GM21515 (cell line): ENCODE measurements at regions not wholly inside any gene's neighbourhood (a gene's known extent, or its start where the extent isn't known, plus 50 kb on each side); places are given as distances from the start of the nearest gene placed in this dataset.
A peak's percentile ranks its signal among the peaks of the same experiment; 100 is the strongest.

Experiments
- ATAC-seq: cut with Tn5 transposase; IDR thresholded peaks from one replicate; pipeline ENCODE4 v1.9.1; 2021; ENCODE audit not compliant: unreplicated experiment

DNA sequence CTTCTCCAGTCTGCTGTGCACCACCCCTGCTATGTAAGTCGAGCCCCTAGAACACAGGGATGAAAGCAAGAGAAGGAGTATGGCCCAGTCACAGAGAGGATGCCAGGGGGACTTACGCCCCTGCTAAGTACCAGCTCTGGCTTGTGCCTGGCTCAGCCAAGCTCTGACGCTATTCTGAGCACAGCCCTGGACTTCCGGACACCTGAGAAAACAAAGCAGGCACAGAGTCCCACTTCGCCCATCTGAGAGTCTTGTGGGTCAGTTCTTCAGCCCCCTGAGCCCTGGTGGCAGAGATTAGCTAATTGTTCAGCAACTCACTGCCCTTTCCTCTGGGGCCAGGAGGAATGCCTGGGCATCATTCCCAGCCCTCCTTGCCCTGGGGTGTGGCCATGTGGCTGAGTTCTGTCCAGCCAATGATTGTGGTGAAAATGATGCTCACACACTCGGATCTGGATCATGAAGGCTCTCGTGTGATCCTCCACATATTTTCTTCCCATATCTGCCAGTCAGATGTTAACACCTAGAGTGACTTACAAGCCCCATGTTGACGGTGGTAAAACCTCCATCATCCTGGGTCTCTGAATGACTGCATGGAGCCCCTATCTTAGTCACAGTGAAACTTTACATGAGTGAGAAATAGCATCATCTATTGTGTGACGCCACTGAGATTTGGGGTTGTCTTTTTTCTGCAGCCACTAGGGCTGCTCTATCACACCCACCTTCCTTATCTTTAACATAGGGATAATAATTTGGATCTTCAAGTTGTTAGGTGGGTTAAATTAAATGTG lies 105.7 kb downstream of the TPRA1 start:
- no peak for ATAC-seq

DNA sequence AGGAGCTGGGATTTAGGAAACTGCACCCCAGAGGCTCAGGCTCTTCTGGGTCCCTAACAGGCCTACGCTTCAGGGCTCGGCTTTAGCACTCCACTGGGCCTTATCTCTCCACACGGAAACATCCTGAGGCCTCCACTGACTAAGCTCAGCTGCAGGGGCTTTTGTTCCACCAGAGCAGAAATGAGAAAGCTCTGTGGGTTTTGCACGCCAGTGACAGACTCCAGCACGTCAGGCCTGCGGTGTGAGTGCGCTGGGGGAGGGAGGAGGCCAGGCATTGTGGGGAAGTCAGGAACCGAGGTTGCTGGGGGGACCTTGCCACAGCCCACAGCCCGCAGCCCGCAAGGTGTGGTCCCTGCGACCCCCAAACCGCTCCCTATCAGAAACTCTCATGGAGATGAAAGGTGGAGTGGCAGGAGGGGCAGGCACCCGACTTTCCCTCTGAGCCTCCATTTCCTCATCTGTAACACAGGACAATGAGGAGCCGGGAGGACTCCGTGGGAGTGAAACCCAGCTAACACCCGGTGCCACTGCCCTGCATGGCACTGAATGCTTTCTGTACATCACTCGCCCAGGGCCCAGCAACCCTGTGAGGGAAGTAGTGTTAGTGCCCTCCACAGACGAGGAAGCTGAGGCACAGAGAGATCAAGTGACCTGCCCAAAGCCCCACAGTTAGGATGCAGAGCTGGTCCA lies 106.5 kb downstream of the TPRA1 start:
- peak; percentile 80 for ATAC-seq

DNA sequence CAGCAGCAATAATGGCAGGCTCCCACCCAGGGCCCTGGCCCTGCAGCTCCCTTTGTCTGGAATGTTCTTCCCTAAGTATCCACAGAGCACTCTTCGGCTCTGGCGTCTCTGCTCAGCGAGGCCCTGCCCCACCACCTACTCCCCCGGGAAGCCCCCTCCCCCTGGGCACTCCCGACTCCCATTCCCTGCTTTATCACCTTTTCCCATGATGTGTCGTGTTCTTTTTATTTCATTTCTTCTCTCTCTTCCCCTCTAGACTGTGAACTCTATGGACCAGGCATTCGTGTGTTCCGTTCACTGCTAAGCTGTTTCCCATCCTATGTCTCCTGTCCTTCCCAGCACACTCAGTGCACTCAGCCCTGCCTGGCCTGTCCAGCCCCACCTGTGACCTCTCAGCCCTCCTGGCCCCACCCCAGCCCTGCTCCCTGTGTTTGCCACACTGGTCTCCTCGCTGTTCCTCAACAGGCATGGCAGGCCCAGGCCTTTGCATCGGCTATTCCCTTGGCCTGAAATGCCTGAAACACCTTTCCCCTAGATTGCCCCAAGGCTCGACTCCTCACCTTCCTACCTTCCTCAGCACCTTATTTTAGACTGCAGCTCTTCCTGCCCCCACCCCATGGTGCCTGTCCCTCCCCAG lies 107.4 kb downstream of the TPRA1 start:
- no peak for ATAC-seq

- no peak for ATAC-seq
Measured at GRCh38 chr3:127482216-127483004, 108.1 kb downstream of the TPRA1 start.

DNA sequence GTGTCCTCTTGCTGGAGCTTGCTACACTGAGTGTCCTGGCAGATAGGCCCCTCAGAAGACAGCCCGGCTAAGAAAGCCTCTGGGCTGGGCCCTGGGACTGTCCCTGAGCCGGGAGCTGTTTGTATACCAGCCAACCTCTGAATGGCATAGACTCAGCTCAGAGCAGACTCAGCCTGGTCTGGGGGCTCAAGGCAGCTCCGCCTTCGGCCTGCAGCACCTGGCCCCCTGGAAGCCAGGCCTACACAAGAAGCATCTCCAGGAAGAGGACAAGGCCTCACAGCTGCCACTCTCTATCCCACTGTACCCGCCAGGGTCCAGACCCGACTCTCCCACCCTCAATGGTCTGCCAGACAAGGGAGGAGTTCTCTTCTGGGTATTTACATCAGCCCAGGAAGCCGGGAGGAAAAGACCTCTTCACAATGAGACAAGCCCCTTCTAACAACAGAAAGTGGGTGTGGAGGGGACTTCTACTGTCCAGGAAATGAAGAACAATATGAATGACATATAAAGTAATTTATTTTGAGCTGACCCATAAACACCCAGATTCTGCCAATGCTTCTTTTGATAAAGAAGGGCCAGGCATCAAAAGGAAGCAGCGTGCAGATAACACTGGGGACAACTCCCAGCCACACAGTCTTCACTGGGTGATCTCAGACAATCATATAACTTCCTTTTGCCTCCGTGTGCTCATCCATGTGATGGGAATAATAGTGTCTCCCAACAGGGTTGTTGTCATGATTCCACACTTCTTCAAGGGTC lies 110.2 kb downstream of the TPRA1 start:
- no peak for ATAC-seq

- no peak for ATAC-seq
Measured at GRCh38 chr3:127479449-127479848, 111.1 kb downstream of the TPRA1 start.

DNA sequence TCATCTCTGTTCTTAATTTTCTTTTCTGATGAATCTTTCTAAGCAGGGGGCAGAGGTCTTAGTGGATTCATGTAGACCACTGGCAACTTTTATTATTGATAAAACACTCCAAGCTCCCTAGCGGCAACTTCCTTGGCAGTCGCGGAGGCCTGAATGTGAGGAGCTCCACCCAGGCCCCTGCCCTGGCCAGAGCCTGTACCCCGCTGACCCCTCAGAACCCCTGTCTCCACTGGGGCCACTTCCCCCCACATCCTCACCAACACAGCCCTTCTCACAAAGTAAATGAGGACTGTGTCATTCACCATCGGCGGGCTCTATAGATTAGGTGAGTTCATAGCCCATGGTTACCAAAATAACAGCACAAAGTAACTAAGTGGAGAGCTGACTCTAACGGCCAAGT lies 111.6 kb downstream of the TPRA1 start:
- ATAC-seq: no peak

GRCh38 chr3:127477396-127477795 lies 113.1 kb downstream of the TPRA1 start:
- ATAC-seq: no peak

DNA sequence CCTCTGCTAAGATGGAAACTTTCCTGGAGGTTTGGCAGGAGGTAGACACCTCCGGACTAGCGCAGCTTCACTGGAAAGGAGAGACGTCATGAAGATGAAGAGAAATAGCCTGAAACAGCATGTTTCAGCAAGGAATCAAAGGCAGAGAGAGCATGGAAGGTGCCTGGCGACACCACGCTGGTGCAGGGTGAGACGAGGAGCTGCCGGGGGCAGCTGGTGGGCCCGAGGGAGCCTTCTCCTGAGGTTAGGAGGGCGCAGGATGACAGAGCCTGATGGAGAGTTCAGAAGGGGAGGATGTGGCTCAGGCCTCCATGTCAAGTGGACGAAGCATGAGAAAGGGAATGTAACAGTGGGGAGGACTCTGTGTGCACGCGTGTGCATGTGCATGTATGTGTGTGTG lies 113.6 kb downstream of the TPRA1 start:
- no peak for ATAC-seq

DNA sequence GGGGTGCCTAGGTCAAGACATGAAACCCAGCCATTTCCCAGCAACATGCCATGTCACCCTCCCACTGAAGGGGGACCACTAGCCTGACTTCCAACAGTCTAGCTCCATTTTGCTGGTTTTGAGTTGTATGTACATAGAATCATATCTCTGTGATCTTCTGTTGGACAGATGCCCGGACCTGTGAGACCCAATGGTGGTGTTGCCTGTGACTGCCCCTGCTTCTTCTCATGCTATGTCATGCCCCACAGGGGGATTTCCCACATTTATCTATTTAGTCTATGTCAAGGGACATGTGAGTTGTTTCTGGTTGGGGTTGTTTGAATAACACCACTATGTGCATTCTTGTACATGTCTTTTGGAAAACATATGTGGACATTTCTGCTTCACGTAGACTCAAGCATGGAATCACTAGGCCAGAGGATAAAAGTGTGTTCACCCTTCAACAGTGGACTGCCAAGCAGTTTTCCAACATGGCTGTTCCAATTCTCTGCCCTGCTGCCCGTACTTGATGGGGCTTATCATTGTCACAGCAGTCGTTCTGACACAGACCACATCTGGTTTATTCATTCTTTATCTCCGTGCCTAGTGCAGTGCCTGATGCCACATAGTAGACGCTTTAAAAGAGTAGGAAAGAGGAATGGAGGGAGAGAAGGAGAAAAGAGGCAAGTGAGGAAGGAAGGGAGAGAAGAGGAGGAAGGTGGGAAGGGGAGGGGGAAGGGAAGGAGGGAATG lies 114.4 kb downstream of the TPRA1 start:
- ATAC-seq: no peak

DNA sequence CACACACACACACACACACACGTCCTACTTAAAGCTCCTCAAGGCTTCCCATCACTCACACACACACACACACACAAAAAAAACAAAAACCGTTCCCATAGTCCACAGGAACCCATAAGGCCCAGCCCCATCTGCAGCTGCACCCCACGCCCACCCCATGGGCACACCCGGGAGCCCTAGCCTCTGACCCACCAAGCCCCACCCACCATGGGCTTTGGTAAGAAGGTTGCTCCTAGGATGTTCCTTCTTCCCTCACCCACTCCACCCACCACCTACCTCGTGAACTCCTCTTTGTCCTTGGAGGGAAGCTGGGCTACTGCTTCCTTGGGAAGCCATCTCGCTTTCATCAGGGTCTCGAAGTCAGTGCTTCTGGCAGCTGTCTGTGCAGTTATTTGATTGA lies 115.1 kb downstream of the TPRA1 start:
- ATAC-seq: no peak

GRCh38 chr3:127473244-127474024 lies 117.1 kb downstream of the TPRA1 start:
- ATAC-seq: no peak

DNA sequence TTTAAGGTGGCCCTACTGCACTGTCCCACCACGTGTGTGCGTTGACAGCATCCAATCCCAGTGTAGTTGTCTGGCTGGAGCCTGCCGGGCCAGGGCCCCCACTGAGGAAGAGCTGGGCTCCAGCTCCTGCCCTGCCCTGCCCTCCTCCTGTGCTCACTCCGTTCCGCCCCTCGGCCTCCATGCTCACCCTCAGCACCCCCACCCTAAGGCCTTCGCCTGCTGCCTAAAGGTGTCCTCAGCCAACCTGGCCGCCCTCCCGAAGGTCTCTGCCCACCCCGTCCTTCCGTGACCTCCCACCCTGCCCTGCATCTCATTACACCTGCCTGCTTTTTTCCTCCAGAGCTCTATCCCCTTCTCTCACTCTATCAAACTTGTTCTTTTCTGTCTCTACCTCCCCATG lies 118.0 kb downstream of the TPRA1 start:
- no peak for ATAC-seq

GRCh38 chr3:127471142-127471541 lies 119.4 kb downstream of the TPRA1 start:
- no peak for ATAC-seq

- no peak for ATAC-seq
Measured at GRCh38 chr3:127469760-127470159, 120.8 kb downstream of the TPRA1 start.

- ATAC-seq: no peak
Measured at GRCh38 chr3:127467391-127467790, 123.1 kb downstream of the TPRA1 start.

GRCh38 chr3:127464642-127465041 lies 125.9 kb downstream of the TPRA1 start:
- no peak for ATAC-seq

DNA sequence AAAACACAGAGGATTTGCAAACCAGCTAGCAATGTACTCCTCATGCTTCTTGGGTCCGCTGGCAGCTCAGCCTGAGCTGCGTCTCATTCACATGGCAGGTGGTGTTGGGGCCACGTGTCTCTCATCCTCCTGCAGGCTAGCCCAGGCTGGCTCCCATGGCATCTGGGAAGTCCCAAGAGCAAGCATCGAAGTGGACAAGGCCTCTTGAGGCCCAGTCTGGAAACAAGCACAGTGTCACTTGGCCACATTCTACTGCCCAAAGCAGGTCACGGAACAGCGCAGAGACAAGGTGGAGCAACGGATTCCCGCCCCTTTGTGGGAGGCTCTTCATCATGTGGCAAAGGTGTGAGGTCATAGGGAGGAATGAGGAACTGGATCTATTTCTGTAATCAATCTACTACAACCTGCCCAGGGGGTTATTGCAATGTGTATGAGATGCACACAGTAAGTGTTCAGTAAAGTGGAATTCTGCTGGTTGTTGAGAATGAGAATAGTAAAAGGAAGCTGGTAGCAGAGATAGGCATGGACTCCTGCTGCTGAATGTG lies 128.3 kb downstream of the TPRA1 start:
- ATAC-seq: no peak
